H7 (cell line): ENCODE measurements at regions not wholly inside any gene's neighbourhood (a gene's known extent, or its start where the extent isn't known, plus 50 kb on each side); places are given as distances from the start of the nearest gene placed in this dataset.

ENCODE experiments used
- DNase-seq: peaks from one replicate; pipeline ENCODE4 v3.0.0; 2012
- H3K27me3 ChIP-seq: 2 replicates; pipeline ENCODE4 v1.6.0; 2011; ENCODE audit warnings: mild to moderate bottlenecking, low read length; ENCODE audit not compliant: control insufficient read depth, insufficient read depth
- H3K36me3 ChIP-seq: replicated peaks from 2 replicates; pipeline ENCODE4 v1.5.1; 2011; ENCODE audit warnings: low read length; ENCODE audit not compliant: control insufficient read depth, insufficient read depth
- H3K4me3 ChIP-seq: 2 replicates; pipeline ENCODE4 v1.5.1; 2011; ENCODE audit warnings: low read depth, mild to moderate bottlenecking, control low read depth, low read length, moderate library complexity; ENCODE audit not compliant: insufficient read depth

DNA sequence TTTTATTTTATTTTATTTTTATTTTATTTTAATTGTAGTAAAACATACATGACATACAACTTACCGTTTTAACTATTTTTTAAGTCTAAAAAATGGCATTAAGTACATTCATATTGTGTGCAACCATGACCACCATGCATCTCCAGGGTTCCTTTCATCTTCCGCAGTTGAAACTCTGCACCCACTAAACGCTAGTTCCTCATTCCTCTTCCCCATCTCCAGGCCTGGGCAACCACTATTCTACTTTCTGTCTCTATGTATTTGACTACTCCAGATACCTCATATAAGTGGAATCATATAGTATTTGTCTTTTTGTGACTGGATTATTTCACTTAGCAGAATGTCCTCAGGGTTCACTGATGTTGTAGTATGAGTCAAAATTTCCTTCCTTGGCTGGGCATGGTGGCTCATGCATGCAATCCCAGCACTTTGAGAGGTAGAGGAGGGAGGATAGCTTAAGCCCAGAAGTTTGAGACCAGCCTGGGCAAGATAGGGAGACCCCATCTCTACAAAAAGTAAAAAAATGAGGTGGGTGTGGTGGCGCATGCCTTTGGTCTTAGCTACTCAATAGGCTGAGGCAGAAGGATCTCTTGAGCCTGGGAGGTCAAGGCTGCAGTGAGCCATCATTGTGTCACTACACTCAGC, 55.7 kb upstream of the ZNF507 start:
- Histone ChIP-seq H3K27me3 (no peaks in the 10 kb centered on the region), H3K4me3 (no peak overlapping the region), H3K36me3 (no peaks in the 10 kb centered on the region)
- no peak for DNase-seq

DNA sequence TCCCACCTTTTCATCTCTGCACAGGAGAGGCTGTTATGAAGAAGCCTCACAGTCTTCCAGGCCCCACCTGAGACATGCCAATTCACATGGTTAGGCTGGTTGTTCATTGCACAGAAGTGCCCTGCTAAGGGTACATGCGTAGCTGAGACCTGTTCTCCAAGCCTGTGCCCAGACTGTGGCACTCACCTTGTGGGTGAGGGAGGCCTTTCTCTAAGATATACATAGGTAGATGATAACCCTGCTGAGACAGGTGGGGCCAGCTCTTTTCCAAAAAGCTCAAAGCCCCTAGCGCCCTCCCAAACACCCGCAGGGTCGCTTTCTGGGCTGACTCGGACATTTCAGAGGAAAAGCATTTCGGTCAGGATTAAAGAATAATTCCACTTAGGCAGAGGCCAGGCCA, 53.5 kb upstream of the ZNF507 start:
- H3K4me3 ChIP-seq, result no peak overlapping the region
- no peaks in the 10 kb centered on the region for H3K36me3 ChIP-seq
- no peak for DNase-seq
- H3K27me3 ChIP-seq, result no peaks in the 10 kb centered on the region

DNA sequence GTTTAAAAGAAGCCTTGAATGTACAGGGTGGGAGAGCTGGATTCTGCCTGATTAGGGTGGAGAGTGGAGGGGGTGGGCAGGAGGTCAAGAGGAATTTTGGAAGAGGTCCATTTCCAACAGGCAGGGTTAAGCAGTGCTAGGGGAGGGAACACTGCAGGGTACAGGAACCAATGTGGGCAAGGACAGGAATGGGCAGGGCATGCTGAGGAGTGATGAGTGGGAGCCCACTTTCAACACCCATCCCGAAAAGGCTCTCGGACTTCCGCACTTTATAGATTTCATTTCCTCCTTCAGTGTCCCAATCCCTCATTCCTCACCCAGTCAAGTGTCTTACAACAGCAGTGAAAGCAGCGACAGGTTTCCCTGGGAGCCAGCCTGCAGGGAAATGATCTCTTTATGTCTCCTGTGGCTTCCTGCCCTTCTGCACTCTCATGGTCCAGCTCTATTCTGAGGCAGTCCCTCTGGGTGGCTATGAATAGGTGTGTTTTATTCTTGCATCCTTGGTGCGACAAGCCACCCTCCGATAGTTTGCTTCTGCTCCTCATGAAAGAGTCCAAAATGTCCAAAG, 50.5 kb upstream of the ZNF507 start:
- Histone ChIP-seq H3K36me3 (no peaks in the 10 kb centered on the region), H3K4me3 (no peak overlapping the region), H3K27me3 (no peaks in the 10 kb centered on the region)
- DNase-seq, result no peak
